ENCODE measurements at regions not wholly inside any gene's neighbourhood (a gene's known extent, or its start where the extent isn't known, plus 50 kb on each side); places are given as distances from the start of the nearest gene placed in this dataset.

- Histone ChIP-seq H3K4me3 (no peak overlapping the region), H3K4me1 (no peaks in the 10 kb centered on the region), H3K36me3 (no peaks in the 10 kb centered on the region), H3K9ac (ENCODE audit: low read depth in 2 of 2, low read length in 2 of 2) (no peak overlapping the region), H3K27me3 (no peaks in the 10 kb centered on the region), H3K27ac (no peak overlapping the region), H3K9me3 (no peaks in the 10 kb centered on the region)
- no peak for DNase-seq
- TF ChIP-seq CTCF (IDR thresholded peaks at IDR 0.05), result no peak
- intact Hi-C loops (cut with DNase I), result no loop called here
Measured at GRCh38 chr11:109480251-109480650, 58.3 kb downstream of the C11orf87 start.

GRCh38 chr11:109486129-109486528, 64.1 kb downstream of the C11orf87 start:
- intact Hi-C loops (cut with DNase I), result no loop called here
- Histone ChIP-seq H3K4me3 (no peak overlapping the region), H3K4me1 (no peaks in the 10 kb centered on the region), H3K36me3 (no peaks in the 10 kb centered on the region), H3K27me3 (no peaks in the 10 kb centered on the region), H3K9me3 (no peaks in the 10 kb centered on the region), H3K27ac (no peak overlapping the region), H3K9ac (ENCODE audit: low read depth in 2 of 2, low read length in 2 of 2) (no peak overlapping the region)
- no peak for TF ChIP-seq CTCF (IDR thresholded peaks at IDR 0.05)
- DNase-seq, result no peak

- H3K9ac ChIP-seq (ENCODE audit: low read depth in 2 of 2, low read length in 2 of 2), result no peak overlapping the region
- H3K4me3 ChIP-seq, result no peak overlapping the region
- H3K27me3 ChIP-seq, result no peaks in the 10 kb centered on the region
- no peak for TF ChIP-seq CTCF (IDR thresholded peaks at IDR 0.05)
- DNase-seq, result no peak
- no peaks in the 10 kb centered on the region for H3K9me3 ChIP-seq
- intact Hi-C loops (cut with DNase I), result no loop called here
- H3K4me1 ChIP-seq, result no peaks in the 10 kb centered on the region
- H3K36me3 ChIP-seq, result no peaks in the 10 kb centered on the region
- H3K27ac ChIP-seq, result no peak overlapping the region
Measured at GRCh38 chr11:109490953-109491635, 69.1 kb downstream of the C11orf87 start.

- intact Hi-C loops (cut with DNase I), result no loop called here
- no peaks in the 10 kb centered on the region for H3K27me3 ChIP-seq
- no peak overlapping the region for H3K4me3 ChIP-seq
- no peaks in the 10 kb centered on the region for H3K4me1 ChIP-seq
- no peak for DNase-seq
- H3K9me3 ChIP-seq, result no peaks in the 10 kb centered on the region
- no peak for TF ChIP-seq CTCF (IDR thresholded peaks at IDR 0.05)
- no peak overlapping the region for H3K9ac ChIP-seq (ENCODE audit: low read depth in 2 of 2, low read length in 2 of 2)
- no peak overlapping the region for H3K27ac ChIP-seq
- H3K36me3 ChIP-seq, result no peaks in the 10 kb centered on the region
Measured at GRCh38 chr11:109506115-109506514, 84.1 kb downstream of the C11orf87 start.

GRCh38 chr11:109507331-109507730, 85.3 kb downstream of the C11orf87 start:
- no peaks in the 10 kb centered on the region for H3K4me1 ChIP-seq
- DNase-seq, result no peak
- H3K4me3 ChIP-seq, result no peak overlapping the region
- no peak for TF ChIP-seq CTCF (IDR thresholded peaks at IDR 0.05)
- no peak overlapping the region for H3K27ac ChIP-seq
- intact Hi-C loops (cut with DNase I), result no loop called here
- no peaks in the 10 kb centered on the region for H3K9me3 ChIP-seq
- H3K36me3 ChIP-seq, result no peaks in the 10 kb centered on the region
- no peak overlapping the region for H3K9ac ChIP-seq (ENCODE audit: low read depth in 2 of 2, low read length in 2 of 2)
- H3K27me3 ChIP-seq, result no peaks in the 10 kb centered on the region
